GM12878 (cell line): ENCODE measurements at regions not wholly inside any gene's neighbourhood (a gene's known extent, or its start where the extent isn't known, plus 50 kb on each side); places are given as distances from the start of the nearest gene placed in this dataset.

ENCODE experiments used
- ATAC-seq: fragments of 200-7000 bp; cut with Tn5 transposase; 3 replicates; pipeline ENCODE4 v1.9.1; 2020; ENCODE audit warnings: mild to moderate bottlenecking, moderate library complexity
- BruUV-seq: library from RNA; stranded (reverse); fragments of 400-500 nt; replicated peaks from 2 replicates; lab custom pipeline; 2021; lab: Mats Ljungman, UMichigan
- CTCF ChIA-PET: fragments of 300-600 bp; sonication (Branson Sonifier 250); formaldehyde crosslinking; extraction: SDS; loops from one replicate; lab custom pipeline; 2021; ENCODE audit warnings: inconsistent platforms; lab: Yijun Ruan, JAX
- POLR2A ChIA-PET: fragments of 350-600 bp; formaldehyde crosslinking; extraction: SDS; loops from one replicate; lab custom pipeline; 2021; ENCODE audit warnings: inconsistent platforms; lab: Charles Lee
- RAD21 ChIA-PET: fragments of 300-600 bp; sonication (Branson Sonifier 250); formaldehyde crosslinking; loops from one replicate; lab custom pipeline; 2023; ENCODE audit warnings: antibody characterized with exemption; ENCODE audit not compliant: unreplicated experiment; lab: Charles Lee
- SMC1A ChIA-PET: fragments of 300-600 bp; sonication (Branson Sonifier 250); formaldehyde crosslinking; loops from one replicate; lab custom pipeline; 2023; ENCODE audit not compliant: unreplicated experiment, uncharacterized antibody; lab: Charles Lee
- DNase-seq: peaks from one replicate; pipeline ENCODE4 v3.0.0-alpha.2; 2011; ENCODE audit warnings: low read depth, low spot score
- FAIRE-seq: peaks from 3 replicates; lab custom pipeline; 2011; peaks lifted over from hg19 to GRCh38; lab: Jason Lieb, UNC
- H2AFZ ChIP-seq: 2 replicates; pipeline ENCODE4 v1.6.0; 2011; ENCODE audit warnings: low read depth, low read length, control low read depth; ENCODE audit not compliant: control insufficient read depth
- H3K27ac ChIP-seq: 2 replicates; pipeline ENCODE4 v1.5.1; 2011; ENCODE audit warnings: control low read depth; ENCODE audit not compliant: control insufficient read depth, insufficient read depth
- H3K27me3 ChIP-seq, 2 experiments: replicated peaks in 1 of 2; 2 replicates each; pipeline versions ENCODE4 v1.6.0 to v1.6.1; 2011; ENCODE audit warnings: low read length in 1 of 2; ENCODE audit not compliant: control insufficient read depth in 2 of 2, insufficient read depth in 2 of 2
- H3K36me3 ChIP-seq, 2 experiments: 2 replicates each; pipeline ENCODE4 v1.5.1; 2011; ENCODE audit warnings: low read length in 1 of 2; ENCODE audit not compliant: control insufficient read depth in 2 of 2, insufficient read depth in 2 of 2
- H3K4me1 ChIP-seq: 2 replicates; pipeline ENCODE4 v1.6.1; 2011; ENCODE audit warnings: mild to moderate bottlenecking, low read length, moderate library complexity, mixed read lengths; ENCODE audit not compliant: control insufficient read depth, insufficient read depth
- H3K4me2 ChIP-seq: 2 replicates; pipeline ENCODE4 v1.6.0; 2011; ENCODE audit warnings: control low read depth; ENCODE audit not compliant: control insufficient read depth, insufficient read depth
- H3K4me3 ChIP-seq: fragments of 200-600 bp; sonication (generic); 2 replicates; pipeline ENCODE4 v1.5.1; 2016
- H3K79me2 ChIP-seq: 2 replicates; pipeline ENCODE4 v1.6.0; 2011; ENCODE audit warnings: low read length; ENCODE audit not compliant: control insufficient read depth, insufficient read depth
- H3K9ac ChIP-seq: 2 replicates; pipeline ENCODE4 v1.8.0; 2011; ENCODE audit warnings: low read length, control low read depth, mixed read lengths; ENCODE audit not compliant: control insufficient read depth, insufficient read depth
- H3K9me3 ChIP-seq: replicated peaks from 3 replicates; pipeline ENCODE4 v1.5.1; 2011; ENCODE audit warnings: mild to moderate bottlenecking, low read length; ENCODE audit not compliant: control insufficient read depth, insufficient read depth
- H4K20me1 ChIP-seq: 2 replicates; pipeline ENCODE4 v1.6.0; 2011; ENCODE audit not compliant: control insufficient read depth, insufficient read depth
- CHD1 ChIP-seq: IDR thresholded peaks from 2 replicates; pipeline ENCODE4 v1.6.1; 2012; ENCODE audit warnings: low read depth, low read length, improper control_type of control experiment
- CHD2 ChIP-seq: IDR thresholded peaks from 2 replicates; pipeline ENCODE4 v1.6.1; 2011; ENCODE audit warnings: low read depth, low read length, improper control_type of control experiment, borderline replicate concordance
- CUX1 ChIP-seq: IDR thresholded peaks from 2 replicates; pipeline ENCODE4 v1.6.1; 2012; ENCODE audit warnings: improper control_type of control experiment, low read depth, low read length; ENCODE audit not compliant: insufficient replicate concordance
- E2F4 ChIP-seq: IDR thresholded peaks from 2 replicates; pipeline ENCODE4 v1.6.1; 2012; ENCODE audit warnings: low read depth, low read length, improper control_type of control experiment
- FOXK2 ChIP-seq: fragments of 450-650 bp; IDR thresholded peaks from 2 replicates; pipeline ENCODE4 v1.6.1; 2017; ENCODE audit warnings: mild to moderate bottlenecking, moderate library complexity
- NFXL1 ChIP-seq: fragments of 450-650 bp; IDR thresholded peaks from 2 replicates; pipeline ENCODE4 v1.6.1; 2017; ENCODE audit warnings: antibody characterized with exemption, mild to moderate bottlenecking, borderline replicate concordance
- POLR2AphosphoS5 ChIP-seq: IDR thresholded peaks from 2 replicates; pipeline ENCODE4 v1.6.1; 2011; ENCODE audit warnings: mild to moderate bottlenecking, low read length, inconsistent platforms
- POU2F2 ChIP-seq: IDR thresholded peaks from 3 replicates; pipeline ENCODE4 v1.6.1; 2011; ENCODE audit warnings: low read depth, mild to moderate bottlenecking, low read length, borderline replicate concordance
- TBL1XR1 ChIP-seq: IDR thresholded peaks from 2 replicates; pipeline ENCODE4 v1.6.1; 2012; ENCODE audit warnings: low read depth, low read length, improper control_type of control experiment
- ZNF207 ChIP-seq: fragments of 450-650 bp; IDR thresholded peaks from 2 replicates; pipeline ENCODE4 v1.6.1; 2014; ENCODE audit warnings: antibody characterized with exemption, mild to moderate bottlenecking, borderline replicate concordance
- WGBS: methylation state at CpG from one replicate; pipeline ENCODE4 v1.1.6; 2016; ENCODE audit warnings: low lambda C conversion rate; ENCODE audit not compliant: insufficient replicate concordance, insufficient coverage; ENCODE audit errors: missing lambda C conversion rate; 5-methylcytosine and 5-hydroxymethylcytosine counted together
- in situ Hi-C: fragments of 300-500 bp; cut with MboI; formaldehyde crosslinking; loops from 9 replicates; pipeline ENCODE4 v1.14.3; 2018; ENCODE audit warnings: mixed read lengths
- intact Hi-C: fragments of 100-400 bp; cut with micrococcal nuclease; formaldehyde crosslinking; loops from one replicate; pipeline ENCODE4 v1.14.2; 2022; ENCODE audit not compliant: unreplicated experiment

GRCh38 chr12:115438314-115438713, 754.3 kb upstream of the TBX3 start:
- RAD21 ChIA-PET = no interaction called here
- H3K36me3 ChIP-seq = no peaks in the 10 kb centered on the region
- H3K9me3 ChIP-seq = no peaks in the 10 kb centered on the region
- in situ Hi-C loops (no loop called here), intact Hi-C loops (no loop called here)
- FAIRE-seq (no peak), DNase-seq (no peak), ATAC-seq (no peak)
- TF ChIP-seq NFXL1 = no peak
- no peak for TF ChIP-seq CHD1
- no peak for TF ChIP-seq POU2F2
- no peak for TF ChIP-seq TBL1XR1
- TF ChIP-seq E2F4 = no peak
- no peak for TF ChIP-seq ZNF207
- no peak for TF ChIP-seq POLR2AphosphoS5
- no peak for TF ChIP-seq FOXK2
- TF ChIP-seq CUX1 = no peak
- TF ChIP-seq CHD2 = no peak
- SMC1A ChIA-PET = no interaction called here
- BruUV-seq = no TSS peak
- no peaks in the 10 kb centered on the region for H3K4me1 ChIP-seq
- no peak overlapping the region for H2AFZ ChIP-seq
- H4K20me1 ChIP-seq = no peaks in the 10 kb centered on the region
- no peak overlapping the region for H3K9ac ChIP-seq
- no peaks in the 10 kb centered on the region for H3K79me2 ChIP-seq
- CTCF ChIA-PET = no interaction called here
- no peak overlapping the region for H3K4me3 ChIP-seq
- POLR2A ChIA-PET = no interaction called here
- peaks cover 0 to 2% of the 10 kb centered on the region in 2 experiments; a peak in 1 of 4 replicates for H3K27me3 ChIP-seq
- H3K27ac ChIP-seq = no peak overlapping the region
- H3K4me2 ChIP-seq = no peak overlapping the region
- 46% methylated on average over 4 of the region's 4 CpGs for WGBS
